ENCODE measurements at regions not wholly inside any gene's neighbourhood (a gene's known extent, or its start where the extent isn't known, plus 50 kb on each side); places are given as distances from the start of the nearest gene placed in this dataset.

DNA sequence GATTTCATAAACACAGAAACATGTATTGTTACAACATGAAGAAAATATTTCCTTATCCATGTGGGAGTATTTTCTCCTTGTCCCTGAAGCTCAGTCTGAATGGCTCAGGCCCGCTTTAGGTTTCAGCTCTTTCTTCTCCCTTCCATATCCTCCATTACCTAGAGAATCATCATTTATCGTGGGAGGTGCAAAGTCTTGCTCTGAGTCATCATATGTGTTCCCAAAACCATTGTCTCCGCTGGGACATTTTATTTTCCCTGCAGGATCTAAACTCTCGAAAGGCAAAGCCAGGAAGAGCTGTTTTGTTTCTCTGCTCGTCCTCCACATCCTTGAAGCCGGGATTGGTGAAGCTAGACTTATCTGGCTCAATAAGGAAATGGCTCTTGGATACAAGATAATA is 571.2 kb downstream of the EDEM1 start:
- Mint-ChIP-seq H3K27me3 (ENCODE audit: low read depth) (peaks cover 2% of the 10 kb centered on the region), H3K36me3 (no peaks in the 10 kb centered on the region), H3K4me1 (peaks cover 5% of the 10 kb centered on the region), H3K27ac (no peak overlapping the region), H3K4me3 (no peak overlapping the region), H3K9me3 (no peaks in the 10 kb centered on the region)
- no peak for DNase-seq (ENCODE audit: low spot score in 2 of 2, unreplicated experiment in 2 of 2)
- TF ChIP-seq, protein P1, sequence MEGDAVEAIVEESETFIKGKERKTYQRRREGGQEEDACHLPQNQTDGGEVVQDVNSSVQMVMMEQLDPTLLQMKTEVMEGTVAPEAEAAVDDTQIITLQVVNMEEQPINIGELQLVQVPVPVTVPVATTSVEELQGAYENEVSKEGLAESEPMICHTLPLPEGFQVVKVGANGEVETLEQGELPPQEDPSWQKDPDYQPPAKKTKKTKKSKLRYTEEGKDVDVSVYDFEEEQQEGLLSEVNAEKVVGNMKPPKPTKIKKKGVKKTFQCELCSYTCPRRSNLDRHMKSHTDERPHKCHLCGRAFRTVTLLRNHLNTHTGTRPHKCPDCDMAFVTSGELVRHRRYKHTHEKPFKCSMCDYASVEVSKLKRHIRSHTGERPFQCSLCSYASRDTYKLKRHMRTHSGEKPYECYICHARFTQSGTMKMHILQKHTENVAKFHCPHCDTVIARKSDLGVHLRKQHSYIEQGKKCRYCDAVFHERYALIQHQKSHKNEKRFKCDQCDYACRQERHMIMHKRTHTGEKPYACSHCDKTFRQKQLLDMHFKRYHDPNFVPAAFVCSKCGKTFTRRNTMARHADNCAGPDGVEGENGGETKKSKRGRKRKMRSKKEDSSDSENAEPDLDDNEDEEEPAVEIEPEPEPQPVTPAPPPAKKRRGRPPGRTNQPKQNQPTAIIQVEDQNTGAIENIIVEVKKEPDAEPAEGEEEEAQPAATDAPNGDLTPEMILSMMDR (IDR thresholded peaks at IDR 0.05; ENCODE audit: unreplicated experiment) = no peak

DNA sequence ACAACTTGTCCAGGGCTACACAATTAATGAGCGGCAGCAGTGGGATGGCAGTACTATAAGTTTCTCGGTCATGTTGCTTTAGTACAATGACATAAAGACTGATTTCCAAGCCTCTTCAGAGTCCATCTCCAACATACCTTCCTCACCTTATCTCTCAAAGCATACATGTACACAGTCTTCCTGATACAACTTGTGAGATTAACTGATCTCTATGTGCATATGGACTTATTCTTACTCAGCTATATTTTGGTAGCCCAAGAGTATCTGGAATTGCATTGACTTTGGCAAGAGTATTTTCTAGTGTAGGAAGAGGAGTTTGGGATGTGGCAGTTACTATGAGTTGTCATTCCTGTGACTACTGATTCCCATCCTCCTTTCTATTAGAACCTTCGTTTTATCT is 575.0 kb downstream of the EDEM1 start:
- peaks cover 5% of the 10 kb centered on the region for H3K4me1 Mint-ChIP-seq
- no peaks in the 10 kb centered on the region for H3K36me3 Mint-ChIP-seq
- no peaks in the 10 kb centered on the region for H3K9me3 Mint-ChIP-seq
- no peak overlapping the region for H3K4me3 Mint-ChIP-seq
- H3K27ac Mint-ChIP-seq = no peak overlapping the region
- no peak for DNase-seq (ENCODE audit: low spot score in 2 of 2, unreplicated experiment in 2 of 2)
- peaks cover 12% of the 10 kb centered on the region for H3K27me3 Mint-ChIP-seq (ENCODE audit: low read depth)
- TF ChIP-seq, protein P1 (IDR thresholded peaks at IDR 0.05; ENCODE audit: unreplicated experiment) = no peak

DNA sequence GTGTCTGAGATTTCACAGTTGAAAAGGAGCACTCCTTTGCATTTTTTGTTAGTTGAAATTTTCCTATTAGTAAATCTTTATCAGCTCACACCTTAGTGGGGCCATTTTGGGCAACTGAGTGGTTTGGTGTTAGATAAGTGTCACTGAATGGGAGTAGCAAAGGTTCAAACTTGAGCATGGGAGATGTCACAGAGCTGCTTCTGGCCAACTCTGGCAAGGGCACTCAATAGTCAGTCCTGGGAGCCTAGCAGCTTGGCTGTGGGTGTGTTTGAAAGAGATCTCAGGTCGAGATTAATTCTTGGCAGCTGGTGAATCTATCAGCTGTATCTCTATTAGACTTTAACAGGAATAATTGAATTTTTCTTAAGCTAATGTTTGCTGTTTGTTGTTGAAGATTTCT is 579.3 kb downstream of the EDEM1 start:
- H3K9me3 Mint-ChIP-seq = no peaks in the 10 kb centered on the region
- TF ChIP-seq, protein P1 (IDR thresholded peaks at IDR 0.05; ENCODE audit: unreplicated experiment) = no peak
- H3K36me3 Mint-ChIP-seq = no peaks in the 10 kb centered on the region
- H3K4me3 Mint-ChIP-seq = no peak overlapping the region
- H3K27me3 Mint-ChIP-seq (ENCODE audit: low read depth) = peaks cover 12% of the 10 kb centered on the region
- H3K27ac Mint-ChIP-seq = no peak overlapping the region
- no peaks in the 10 kb centered on the region for H3K4me1 Mint-ChIP-seq
- no peak for DNase-seq (ENCODE audit: low spot score in 2 of 2, unreplicated experiment in 2 of 2)

DNA sequence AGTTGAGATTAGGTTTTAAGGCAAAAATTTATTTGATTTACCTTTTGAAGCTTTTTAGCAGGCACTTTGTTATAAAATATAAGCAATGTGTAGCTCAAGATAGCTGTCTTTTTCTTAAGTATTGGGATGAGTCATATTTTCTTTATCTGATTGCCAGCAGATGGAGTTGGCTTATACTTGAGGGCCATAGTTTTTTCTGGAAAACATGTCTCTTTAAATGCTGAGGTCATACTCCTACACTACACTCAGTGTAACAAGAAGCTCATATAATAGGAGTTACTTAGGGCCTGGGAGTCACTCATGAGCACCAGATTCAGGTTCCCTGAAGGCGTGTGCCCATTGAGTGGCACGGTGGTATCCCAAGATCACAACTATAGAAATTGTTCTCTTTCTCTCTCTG is 579.8 kb downstream of the EDEM1 start:
- Mint-ChIP-seq H3K27ac (no peak overlapping the region), H3K9me3 (no peaks in the 10 kb centered on the region), H3K36me3 (no peaks in the 10 kb centered on the region), H3K4me1 (no peaks in the 10 kb centered on the region), H3K4me3 (no peak overlapping the region), H3K27me3 (ENCODE audit: low read depth) (peaks cover 12% of the 10 kb centered on the region)
- DNase-seq (ENCODE audit: low spot score in 2 of 2, unreplicated experiment in 2 of 2) = no peak
- TF ChIP-seq, protein P1 (IDR thresholded peaks at IDR 0.05; ENCODE audit: unreplicated experiment) = no peak

DNA sequence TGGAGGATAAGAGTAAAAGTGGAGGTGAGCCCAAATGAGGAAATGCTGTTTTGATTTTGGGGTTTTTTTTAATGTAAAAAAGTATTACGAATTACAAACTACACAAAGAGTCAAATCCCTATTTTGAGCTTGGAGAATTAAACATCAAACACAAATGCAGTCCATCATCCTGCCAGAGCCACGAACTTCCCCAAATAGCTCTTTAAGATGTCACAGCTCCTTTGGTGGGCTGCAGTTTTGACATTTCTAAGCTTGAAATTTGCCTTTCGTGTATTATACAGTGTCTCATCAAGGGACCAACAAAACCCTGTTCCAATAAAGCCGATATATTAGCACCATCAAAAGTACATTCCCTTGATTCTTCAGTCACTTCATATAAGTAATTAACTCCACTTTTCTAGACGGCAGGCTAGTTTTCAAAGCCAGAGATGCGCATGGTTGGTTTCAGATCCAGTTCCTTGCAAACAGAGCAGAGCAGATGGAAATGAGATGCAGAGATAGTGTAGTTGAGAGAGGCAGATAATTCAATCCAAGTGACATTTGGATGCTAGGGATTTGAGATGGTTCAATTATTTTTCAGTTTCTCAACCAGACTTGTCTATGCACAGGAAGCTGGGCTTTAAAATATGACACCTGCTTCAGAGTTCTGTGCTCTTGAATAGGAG is 580.9 kb downstream of the EDEM1 start:
- no peak overlapping the region for H3K4me3 Mint-ChIP-seq
- TF ChIP-seq, protein P1 (IDR thresholded peaks at IDR 0.05; ENCODE audit: unreplicated experiment) = no peak
- no peak for DNase-seq (ENCODE audit: low spot score in 2 of 2, unreplicated experiment in 2 of 2)
- H3K36me3 Mint-ChIP-seq = no peaks in the 10 kb centered on the region
- peaks cover 11% of the 10 kb centered on the region for H3K27me3 Mint-ChIP-seq (ENCODE audit: low read depth)
- no peaks in the 10 kb centered on the region for H3K4me1 Mint-ChIP-seq
- no peaks in the 10 kb centered on the region for H3K9me3 Mint-ChIP-seq
- no peak overlapping the region for H3K27ac Mint-ChIP-seq

DNA sequence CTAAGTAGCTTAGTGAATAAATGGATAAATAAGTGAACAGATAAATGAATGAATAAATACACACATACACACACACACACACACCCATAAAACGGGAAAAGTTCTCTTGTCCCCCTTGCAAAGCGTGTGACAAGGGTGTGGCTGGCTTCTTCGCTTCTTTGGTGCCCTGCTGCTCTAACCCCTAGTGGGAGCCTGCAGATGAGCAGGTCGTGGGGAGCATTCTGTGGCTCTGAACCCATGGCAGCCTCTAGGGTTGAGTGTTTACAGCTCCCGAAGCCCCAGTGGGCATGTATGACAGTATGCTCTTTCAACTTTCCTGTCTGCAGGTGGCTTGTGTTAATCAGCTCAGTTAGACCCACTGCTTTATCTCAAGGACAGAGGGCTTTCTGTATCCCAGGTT is 582.3 kb downstream of the EDEM1 start:
- Mint-ChIP-seq H3K9me3 (peaks cover 7% of the 10 kb centered on the region), H3K27ac (no peak overlapping the region), H3K27me3 (ENCODE audit: low read depth) (peaks cover 10% of the 10 kb centered on the region), H3K4me3 (no peak overlapping the region), H3K4me1 (no peaks in the 10 kb centered on the region), H3K36me3 (no peaks in the 10 kb centered on the region)
- TF ChIP-seq, protein P1 (IDR thresholded peaks at IDR 0.05; ENCODE audit: unreplicated experiment) = no peak
- no peak for DNase-seq (ENCODE audit: low spot score in 2 of 2, unreplicated experiment in 2 of 2)

Data from mesothelial cell of epicardium (in vitro differentiated cells).